PFSK-1 (cell line): ENCODE measurements at regions not wholly inside any gene's neighbourhood (a gene's known extent, or its start where the extent isn't known, plus 50 kb on each side); places are given as distances from the start of the nearest gene placed in this dataset.

Experiments
- FOXP2 ChIP-seq: optimal IDR thresholded peaks from 2 replicates; pipeline ENCODE3; 2011; ENCODE audit warnings: borderline replicate concordance, control low read depth, inconsistent platforms; ENCODE audit not compliant: insufficient read depth; ENCODE audit errors: extremely low read length, extremely low read depth
- POLR2AphosphoS5 ChIP-seq: IDR thresholded peaks from 2 replicates; pipeline ENCODE4 v1.6.1; 2012; ENCODE audit warnings: low read depth, mild to moderate bottlenecking, control low read depth, low read length, moderate library complexity
- REST ChIP-seq, 2 experiments: IDR thresholded peaks; 2 replicates each; pipeline versions ENCODE4 v1.6.1 to v1.8.0; 2011 to 2012; ENCODE audit warnings: low read depth in 2 of 2, low read length in 2 of 2, control low read depth in 1 of 2, inconsistent platforms in 1 of 2, mild to moderate bottlenecking in 1 of 2, moderate library complexity in 1 of 2; ENCODE audit not compliant: insufficient read depth in 1 of 2
- SIN3A ChIP-seq: IDR thresholded peaks from 2 replicates; pipeline ENCODE4 v1.6.1; 2012; ENCODE audit warnings: mild to moderate bottlenecking, low read length, moderate library complexity, borderline replicate concordance; ENCODE audit not compliant: insufficient read depth
- TAF1 ChIP-seq: IDR thresholded peaks from 2 replicates; pipeline ENCODE4 v1.6.1; 2012; ENCODE audit warnings: low read length, control low read depth, borderline replicate concordance; ENCODE audit not compliant: insufficient read depth

GRCh38 chr17:71974051-71974450 lies 146.8 kb upstream of the SOX9 start:
- no peak for TF ChIP-seq POLR2AphosphoS5
- no peak for TF ChIP-seq FOXP2
- TF ChIP-seq SIN3A, result no peak
- TF ChIP-seq REST (IDR thresholded peaks at IDR 0.05; ENCODE audit: insufficient read depth in 1 of 2, low read depth in 2 of 2, low read length in 2 of 2), result no peak
- no peak for TF ChIP-seq TAF1

DNA sequence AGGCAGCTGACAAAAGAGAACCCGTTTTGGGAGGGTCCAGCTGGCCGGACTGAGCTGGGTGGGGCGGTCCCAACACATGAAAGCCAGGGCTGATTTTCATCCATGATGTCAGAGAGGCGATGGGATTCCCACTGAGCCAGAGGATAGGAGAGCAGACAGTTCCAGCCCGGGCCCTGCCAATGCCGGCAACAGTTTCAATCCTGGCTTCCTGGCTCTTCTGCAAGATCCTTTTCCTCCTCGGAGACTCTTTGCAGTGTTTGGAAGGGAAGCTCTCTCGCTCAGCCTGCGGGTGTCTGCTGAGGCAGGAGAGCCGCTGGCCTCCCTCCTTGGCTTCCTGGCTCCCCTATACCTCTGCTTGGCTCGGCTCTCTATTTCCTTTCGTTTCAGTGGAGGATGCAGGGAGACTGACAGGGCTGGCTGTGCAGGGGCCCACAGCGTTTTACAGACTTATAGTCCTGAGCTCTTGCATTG lies 145.5 kb upstream of the SOX9 start:
- TF ChIP-seq TAF1 (no peak), REST (IDR thresholded peaks at IDR 0.05; ENCODE audit: insufficient read depth in 1 of 2, low read depth in 2 of 2, low read length in 2 of 2) (no peak), SIN3A (no peak), POLR2AphosphoS5 (no peak), FOXP2 (no peak)

GRCh38 chr17:71976011-71976649 lies 144.7 kb upstream of the SOX9 start:
- no peak for TF ChIP-seq FOXP2
- TF ChIP-seq TAF1, result no peak
- no peak for TF ChIP-seq REST (IDR thresholded peaks at IDR 0.05; ENCODE audit: insufficient read depth in 1 of 2, low read depth in 2 of 2, low read length in 2 of 2)

- TF ChIP-seq POLR2AphosphoS5 (no peak), REST (IDR thresholded peaks at IDR 0.05; ENCODE audit: insufficient read depth in 1 of 2, low read depth in 2 of 2, low read length in 2 of 2) (0 out of 4 replicates have a peak, but pooled peaks of 1 of the 2 experiments have one; percentile 23)
Measured at GRCh38 chr17:71978435-71978834, 142.4 kb upstream of the SOX9 start.

DNA sequence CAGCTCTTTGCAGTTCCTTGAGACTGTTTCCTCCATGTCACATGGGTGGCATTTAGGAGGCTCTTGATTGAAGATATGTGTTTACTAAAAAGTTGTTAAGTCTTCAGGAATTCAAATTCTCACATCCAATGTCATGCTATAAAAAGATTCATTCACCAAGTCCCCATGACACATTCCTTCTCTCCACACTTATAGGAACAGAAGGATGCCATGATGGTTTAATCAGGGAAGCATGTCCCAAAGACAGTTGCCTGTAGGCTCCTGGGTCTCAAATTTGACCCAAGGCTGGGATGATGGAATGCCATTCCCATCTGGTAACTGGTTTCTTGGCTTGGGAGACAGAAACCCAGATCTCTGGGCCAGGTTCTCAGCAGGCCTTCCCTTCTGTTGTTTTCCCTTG lies 140.6 kb upstream of the SOX9 start:
- no peak for TF ChIP-seq REST (IDR thresholded peaks at IDR 0.05; ENCODE audit: insufficient read depth in 1 of 2, low read depth in 2 of 2, low read length in 2 of 2)
- TF ChIP-seq SIN3A, result no peak
- TF ChIP-seq FOXP2, result no peak
- TF ChIP-seq POLR2AphosphoS5, result no peak
- TF ChIP-seq TAF1, result no peak
